ENCODE measurements at regions not wholly inside any gene's neighbourhood (a gene's known extent, or its start where the extent isn't known, plus 50 kb on each side); places are given as distances from the start of the nearest gene placed in this dataset.
A peak's percentile ranks its signal among the peaks of the same experiment; 100 is the strongest.

DNA sequence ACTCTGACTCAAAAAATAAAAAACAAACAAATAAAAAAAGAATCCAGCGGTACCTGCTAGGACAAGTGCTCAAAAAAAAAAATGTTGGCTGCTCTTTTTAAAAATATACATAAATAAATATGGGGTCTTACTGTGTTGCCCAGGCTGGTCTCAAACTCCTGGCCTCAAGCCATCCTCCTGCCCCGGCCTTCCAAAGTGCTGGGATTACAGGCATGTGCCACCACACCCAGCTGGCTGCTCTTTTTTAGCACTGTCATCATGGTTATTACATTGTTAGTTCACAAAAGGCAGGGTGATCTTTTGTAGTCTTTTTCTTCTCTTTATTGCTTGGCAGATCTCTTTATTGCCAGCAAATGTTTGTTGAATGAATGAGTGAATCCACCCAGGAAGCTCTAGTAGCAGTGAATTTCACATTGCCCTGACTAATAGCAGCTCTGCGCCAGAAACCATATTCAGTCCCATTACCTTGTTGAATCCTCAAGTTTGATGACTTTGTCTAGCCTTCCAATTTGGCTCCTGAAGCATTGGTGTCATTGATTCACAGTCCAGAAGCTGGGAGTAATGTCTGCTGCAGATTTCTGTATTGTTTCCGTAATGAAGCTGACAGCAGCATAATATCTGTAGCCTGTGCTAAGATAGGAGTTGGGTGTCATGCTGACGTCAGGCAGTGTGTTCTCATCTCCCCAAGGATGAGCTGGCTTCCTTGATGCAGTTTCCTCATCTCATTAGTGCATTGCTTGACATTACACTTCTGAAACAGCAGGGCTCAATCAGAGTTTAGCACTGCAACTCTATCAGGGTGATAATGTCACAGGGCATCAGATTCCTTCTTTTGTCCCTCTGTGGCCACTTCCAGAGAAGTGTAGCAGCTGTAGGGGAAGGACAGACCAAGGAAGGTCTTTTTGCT is 84.9 kb upstream of the TGM3 start:
- Histone ChIP-seq H3K9ac (ENCODE audit: low read length) (no peak overlapping the region), H3K4me3 (ENCODE audit: insufficient read depth, low read depth, low read length) (no peak overlapping the region), H3K36me3 (ENCODE audit: insufficient read depth, low read length) (no peaks in the 10 kb centered on the region), H3K27ac (ENCODE audit: low read depth, low read length) (no peak overlapping the region), H3K27me3 (ENCODE audit: insufficient read depth, low read length) (peaks cover 23% of the 10 kb centered on the region), H3K9me3 (ENCODE audit: insufficient read depth, low read depth, low read length) (no peaks in the 10 kb centered on the region), H2AFZ (ENCODE audit: low read depth, low read length) (no peak overlapping the region), H3K4me1 (ENCODE audit: insufficient read depth, low read length) (peaks cover 5% of the 10 kb centered on the region), H3K4me2 (ENCODE audit: low read length) (no peak overlapping the region), H3K79me2 (ENCODE audit: insufficient read depth, low read length) (no peaks in the 10 kb centered on the region), H4K20me1 (ENCODE audit: insufficient read depth, low read length) (no peaks in the 10 kb centered on the region)
- H3K27ac Mint-ChIP-seq (ENCODE audit: unreplicated experiment): no peak overlapping the region
- no peak overlapping the region for H3K4me3 Mint-ChIP-seq (ENCODE audit: unreplicated experiment)
- peaks cover 2% of the 10 kb centered on the region for H3K9me3 Mint-ChIP-seq (ENCODE audit: unreplicated experiment)
- DNase-seq (ENCODE audit: low read depth): peak; percentile 65
- H3K27me3 Mint-ChIP-seq (ENCODE audit: low read depth, unreplicated experiment): peaks cover 15% of the 10 kb centered on the region
- no peak for TF ChIP-seq EZH2 (IDR thresholded peaks at IDR 0.05; ENCODE audit: insufficient read depth, low read length)
- TF ChIP-seq, protein P1, sequence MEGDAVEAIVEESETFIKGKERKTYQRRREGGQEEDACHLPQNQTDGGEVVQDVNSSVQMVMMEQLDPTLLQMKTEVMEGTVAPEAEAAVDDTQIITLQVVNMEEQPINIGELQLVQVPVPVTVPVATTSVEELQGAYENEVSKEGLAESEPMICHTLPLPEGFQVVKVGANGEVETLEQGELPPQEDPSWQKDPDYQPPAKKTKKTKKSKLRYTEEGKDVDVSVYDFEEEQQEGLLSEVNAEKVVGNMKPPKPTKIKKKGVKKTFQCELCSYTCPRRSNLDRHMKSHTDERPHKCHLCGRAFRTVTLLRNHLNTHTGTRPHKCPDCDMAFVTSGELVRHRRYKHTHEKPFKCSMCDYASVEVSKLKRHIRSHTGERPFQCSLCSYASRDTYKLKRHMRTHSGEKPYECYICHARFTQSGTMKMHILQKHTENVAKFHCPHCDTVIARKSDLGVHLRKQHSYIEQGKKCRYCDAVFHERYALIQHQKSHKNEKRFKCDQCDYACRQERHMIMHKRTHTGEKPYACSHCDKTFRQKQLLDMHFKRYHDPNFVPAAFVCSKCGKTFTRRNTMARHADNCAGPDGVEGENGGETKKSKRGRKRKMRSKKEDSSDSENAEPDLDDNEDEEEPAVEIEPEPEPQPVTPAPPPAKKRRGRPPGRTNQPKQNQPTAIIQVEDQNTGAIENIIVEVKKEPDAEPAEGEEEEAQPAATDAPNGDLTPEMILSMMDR (IDR thresholded peaks at IDR 0.05; ENCODE audit: insufficient read depth, low read depth, low read length): no peak
- FAIRE-seq: peak; percentile 71
- no peaks in the 10 kb centered on the region for H3K36me3 Mint-ChIP-seq (ENCODE audit: low read depth, unreplicated experiment)
- no peaks in the 10 kb centered on the region for H3K4me1 Mint-ChIP-seq (ENCODE audit: low read depth, unreplicated experiment)

DNA sequence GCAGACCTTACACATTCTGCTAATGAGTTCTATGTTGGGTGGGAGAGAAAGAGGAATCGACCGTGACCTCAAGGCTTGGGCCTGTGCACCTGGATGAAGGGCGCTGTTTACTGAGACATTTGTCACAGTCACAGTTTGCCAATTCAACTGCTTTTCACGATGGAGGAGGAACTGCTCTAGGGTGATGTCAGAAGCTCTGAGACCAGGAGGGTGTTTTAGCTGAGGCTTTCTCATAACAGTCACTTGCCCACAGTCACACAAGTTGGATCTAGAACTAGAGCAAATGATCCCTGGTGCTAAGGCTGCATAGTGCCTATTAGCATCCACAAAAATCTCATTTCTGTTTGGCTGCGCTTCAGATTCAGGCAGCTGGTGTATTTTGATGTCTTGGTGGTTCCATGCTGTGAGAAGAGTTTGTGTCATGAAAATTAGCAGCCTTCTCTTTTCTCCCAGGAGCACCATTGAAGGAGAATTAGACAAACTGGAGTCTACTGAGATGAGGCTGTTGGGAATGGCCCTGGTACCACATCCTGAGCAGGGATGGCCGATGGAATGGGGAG is 83.3 kb upstream of the TGM3 start:
- no peak overlapping the region for H2AFZ ChIP-seq (ENCODE audit: low read depth, low read length)
- no peak overlapping the region for H3K27ac ChIP-seq (ENCODE audit: low read depth, low read length)
- no peaks in the 10 kb centered on the region for H3K4me1 Mint-ChIP-seq (ENCODE audit: low read depth, unreplicated experiment)
- H3K79me2 ChIP-seq (ENCODE audit: insufficient read depth, low read length): no peaks in the 10 kb centered on the region
- H3K4me3 ChIP-seq (ENCODE audit: insufficient read depth, low read depth, low read length): no peak overlapping the region
- no peak for TF ChIP-seq EZH2 (IDR thresholded peaks at IDR 0.05; ENCODE audit: insufficient read depth, low read length)
- TF ChIP-seq, protein P1 (IDR thresholded peaks at IDR 0.05; ENCODE audit: insufficient read depth, low read depth, low read length): no peak
- H4K20me1 ChIP-seq (ENCODE audit: insufficient read depth, low read length): no peaks in the 10 kb centered on the region
- peaks cover 2% of the 10 kb centered on the region for H3K4me1 ChIP-seq (ENCODE audit: insufficient read depth, low read length)
- no peak overlapping the region for H3K9ac ChIP-seq (ENCODE audit: low read length)
- peaks cover 2% of the 10 kb centered on the region for H3K9me3 Mint-ChIP-seq (ENCODE audit: unreplicated experiment)
- H3K36me3 ChIP-seq (ENCODE audit: insufficient read depth, low read length): no peaks in the 10 kb centered on the region
- no peaks in the 10 kb centered on the region for H3K36me3 Mint-ChIP-seq (ENCODE audit: low read depth, unreplicated experiment)
- no peak for FAIRE-seq
- H3K4me2 ChIP-seq (ENCODE audit: low read length): no peak overlapping the region
- H3K27ac Mint-ChIP-seq (ENCODE audit: unreplicated experiment): no peak overlapping the region
- peaks cover 15% of the 10 kb centered on the region for H3K27me3 Mint-ChIP-seq (ENCODE audit: low read depth, unreplicated experiment)
- DNase-seq (ENCODE audit: low read depth): no peak
- peaks cover 20% of the 10 kb centered on the region for H3K27me3 ChIP-seq (ENCODE audit: insufficient read depth, low read length)
- no peak overlapping the region for H3K4me3 Mint-ChIP-seq (ENCODE audit: unreplicated experiment)
- no peaks in the 10 kb centered on the region for H3K9me3 ChIP-seq (ENCODE audit: insufficient read depth, low read depth, low read length)

DNA sequence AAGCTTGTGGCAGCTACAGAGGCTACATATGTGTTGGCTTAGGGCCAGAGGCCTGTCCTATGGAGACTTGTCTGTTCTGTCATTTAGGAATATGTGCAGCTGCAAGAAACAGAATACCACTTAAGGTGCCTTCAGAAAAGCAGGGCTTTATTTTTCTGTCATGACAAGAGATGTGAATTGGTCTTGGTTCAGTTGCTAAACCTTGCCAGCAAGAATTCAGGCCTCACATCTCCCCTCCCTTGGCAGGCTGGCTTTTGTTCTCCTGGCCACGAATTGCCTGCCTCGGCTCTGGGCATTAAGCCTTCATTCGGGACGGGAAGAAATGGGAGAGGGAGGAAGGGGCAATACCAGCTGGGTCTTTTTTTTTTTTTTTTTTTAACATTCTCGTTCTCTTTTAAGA is 82.4 kb upstream of the TGM3 start:
- no peaks in the 10 kb centered on the region for H3K36me3 Mint-ChIP-seq (ENCODE audit: low read depth, unreplicated experiment)
- no peaks in the 10 kb centered on the region for H3K79me2 ChIP-seq (ENCODE audit: insufficient read depth, low read length)
- H4K20me1 ChIP-seq (ENCODE audit: insufficient read depth, low read length): no peaks in the 10 kb centered on the region
- DNase-seq (ENCODE audit: low read depth): no peak
- no peak for FAIRE-seq
- H2AFZ ChIP-seq (ENCODE audit: low read depth, low read length): no peak overlapping the region
- no peak overlapping the region for H3K4me3 ChIP-seq (ENCODE audit: insufficient read depth, low read depth, low read length)
- no peak overlapping the region for H3K9ac ChIP-seq (ENCODE audit: low read length)
- no peak overlapping the region for H3K4me3 Mint-ChIP-seq (ENCODE audit: unreplicated experiment)
- H3K9me3 Mint-ChIP-seq (ENCODE audit: unreplicated experiment): peaks cover 2% of the 10 kb centered on the region
- H3K27me3 ChIP-seq (ENCODE audit: insufficient read depth, low read length): peaks cover 14% of the 10 kb centered on the region
- H3K27ac ChIP-seq (ENCODE audit: low read depth, low read length): no peak overlapping the region
- H3K4me2 ChIP-seq (ENCODE audit: low read length): no peak overlapping the region
- H3K27ac Mint-ChIP-seq (ENCODE audit: unreplicated experiment): no peak overlapping the region
- H3K9me3 ChIP-seq (ENCODE audit: insufficient read depth, low read depth, low read length): no peaks in the 10 kb centered on the region
- no peaks in the 10 kb centered on the region for H3K4me1 Mint-ChIP-seq (ENCODE audit: low read depth, unreplicated experiment)
- H3K27me3 Mint-ChIP-seq (ENCODE audit: low read depth, unreplicated experiment): peaks cover 15% of the 10 kb centered on the region
- H3K4me1 ChIP-seq (ENCODE audit: insufficient read depth, low read length): no peaks in the 10 kb centered on the region
- no peaks in the 10 kb centered on the region for H3K36me3 ChIP-seq (ENCODE audit: insufficient read depth, low read length)
- TF ChIP-seq, protein P1 (IDR thresholded peaks at IDR 0.05; ENCODE audit: insufficient read depth, low read depth, low read length): no peak
- no peak for TF ChIP-seq EZH2 (IDR thresholded peaks at IDR 0.05; ENCODE audit: insufficient read depth, low read length)

Data from astrocyte (in vitro differentiated cells and primary cell).